GM12892 (cell line): ENCODE measurements at regions not wholly inside any gene's neighbourhood (a gene's known extent, or its start where the extent isn't known, plus 50 kb on each side); places are given as distances from the start of the nearest gene placed in this dataset.

ENCODE experiments used
- POLR2A ChIP-seq: IDR thresholded peaks from 2 replicates; pipeline ENCODE4 v1.6.1; 2011; ENCODE audit warnings: low read depth, low read length, control low read depth
- POLR2AphosphoS5 ChIP-seq: IDR thresholded peaks from 2 replicates; pipeline ENCODE4 v1.6.1; 2011; ENCODE audit warnings: low read depth, low read length, control low read depth

- no peak for TF ChIP-seq POLR2A
- no peak for TF ChIP-seq POLR2AphosphoS5
Measured at GRCh38 chr7:4513450-4513849, 168.6 kb upstream of the FOXK1 start.
